ENCODE measurements at regions not wholly inside any gene's neighbourhood (a gene's known extent, or its start where the extent isn't known, plus 50 kb on each side); places are given as distances from the start of the nearest gene placed in this dataset.

- no peak for TF ChIP-seq CTCF (IDR thresholded peaks at IDR 0.05; ENCODE audit: insufficient read depth, low read length, missing control alignments)
- ChIA-PET POLR2A (no interaction called here), CTCF (no interaction called here)
- no peak overlapping the region for H3K4me3 ChIP-seq (ENCODE audit: low read depth, low read length)
- no peak for DNase-seq (ENCODE audit: low read depth, low spot score)
Measured at GRCh38 chr4:23685471-23685870, 204.4 kb downstream of the PPARGC1A start.

DNA sequence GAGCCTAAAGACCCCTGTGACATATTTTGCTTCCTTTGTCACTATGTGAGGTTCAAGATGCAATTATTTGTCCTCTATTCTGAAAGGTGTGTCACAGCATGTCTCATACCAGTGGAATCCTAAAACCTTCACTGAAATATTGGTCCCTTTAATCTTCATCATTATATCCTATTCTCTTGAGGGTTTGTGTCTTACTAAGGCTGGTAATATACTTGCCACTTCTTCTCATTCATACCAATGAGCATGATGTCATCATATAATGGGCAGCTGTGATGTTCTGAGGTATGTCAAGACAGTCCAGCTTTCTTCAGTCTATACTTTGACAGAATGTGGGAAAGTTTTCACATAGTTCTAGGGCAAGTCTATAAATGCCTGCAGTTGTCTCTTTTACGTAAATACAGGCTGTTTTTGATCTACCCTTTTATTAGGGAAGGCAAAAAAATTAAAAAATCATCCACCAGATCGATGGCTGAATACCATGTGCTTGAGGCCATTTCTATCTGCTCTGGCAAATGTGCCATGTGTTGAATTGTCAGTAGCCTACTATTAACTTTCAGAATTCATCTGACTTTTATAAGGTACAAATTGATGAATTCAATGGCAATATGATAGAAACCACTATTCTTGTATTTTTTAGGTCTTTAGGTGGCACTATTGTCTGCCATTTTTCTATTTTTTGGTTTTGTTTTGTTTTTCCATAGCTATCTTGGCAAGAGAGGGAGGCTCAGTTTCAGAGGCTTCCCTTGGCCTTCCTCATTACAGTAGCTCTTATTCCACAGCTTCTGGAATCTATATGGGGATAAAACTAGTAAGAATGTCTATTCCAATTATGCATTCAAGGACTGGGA lies 209.0 kb downstream of the PPARGC1A start:
- no peak for TF ChIP-seq CTCF (IDR thresholded peaks at IDR 0.05; ENCODE audit: insufficient read depth, low read length, missing control alignments)
- no peak overlapping the region for H3K4me3 ChIP-seq (ENCODE audit: low read depth, low read length)
- DNase-seq (ENCODE audit: low read depth, low spot score) = no peak
- ChIA-PET CTCF (interaction anchor here (1.0 kb wide), 1 partner anchor 37 kb away, joined by 3 read pairs; no protein-coding TSS in a partner anchor), POLR2A (no interaction called here)

DNA sequence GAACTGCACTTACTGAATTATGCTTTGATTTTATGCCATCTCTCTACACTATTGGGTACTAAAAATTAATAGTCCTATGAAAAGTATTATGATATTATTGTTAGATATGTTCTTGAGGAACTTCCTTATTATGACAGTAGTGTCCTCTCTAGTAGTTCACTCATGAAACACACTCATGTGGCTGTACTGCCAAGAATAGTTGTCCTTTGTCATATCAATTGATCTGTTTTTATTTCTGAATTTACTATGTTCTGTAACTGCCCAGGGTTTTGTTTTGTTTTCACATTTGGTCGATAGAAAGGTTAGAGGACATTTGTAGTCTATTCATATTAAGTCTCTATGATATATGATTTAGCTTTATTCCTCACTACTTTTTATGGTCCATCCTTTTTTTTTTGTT lies 215.2 kb downstream of the PPARGC1A start:
- no peak overlapping the region for H3K4me3 ChIP-seq (ENCODE audit: low read depth, low read length)
- ChIA-PET POLR2A (no interaction called here), CTCF (no interaction called here)
- TF ChIP-seq CTCF (IDR thresholded peaks at IDR 0.05; ENCODE audit: insufficient read depth, low read length, missing control alignments) = no peak
- DNase-seq (ENCODE audit: low read depth, low spot score) = no peak

GRCh38 chr4:23667659-23668058 lies 222.2 kb downstream of the PPARGC1A start:
- POLR2A ChIA-PET = no interaction called here
- H3K4me3 ChIP-seq (ENCODE audit: low read depth, low read length) = no peak overlapping the region
- CTCF ChIA-PET = no interaction called here
- DNase-seq (ENCODE audit: low read depth, low spot score) = no peak
- no peak for TF ChIP-seq CTCF (IDR thresholded peaks at IDR 0.05; ENCODE audit: insufficient read depth, low read length, missing control alignments)

DNA sequence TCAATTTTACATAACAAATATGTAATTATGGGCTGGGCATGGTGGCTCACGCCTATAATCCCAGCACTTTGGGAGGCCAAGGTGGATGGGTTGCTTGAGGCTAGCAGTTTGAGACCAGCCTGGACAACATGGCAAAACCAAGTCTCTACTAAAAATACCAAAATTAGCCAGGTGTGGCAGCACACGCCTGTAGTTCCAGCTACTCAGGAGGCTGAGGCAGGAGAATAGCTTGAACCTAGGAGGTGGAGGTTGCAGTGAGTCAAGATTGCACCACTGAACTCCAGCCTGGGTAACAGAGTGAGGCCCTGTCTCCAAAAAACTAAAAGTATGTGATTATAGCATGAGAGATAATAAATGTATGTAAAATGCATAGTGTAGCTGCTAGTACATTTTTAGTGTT lies 229.0 kb downstream of the PPARGC1A start:
- TF ChIP-seq CTCF (IDR thresholded peaks at IDR 0.05; ENCODE audit: insufficient read depth, low read length, missing control alignments) = no peak
- no peak for DNase-seq (ENCODE audit: low read depth, low spot score)
- POLR2A ChIA-PET = no interaction called here
- CTCF ChIA-PET = no interaction called here
- no peak overlapping the region for H3K4me3 ChIP-seq (ENCODE audit: low read depth, low read length)

DNA sequence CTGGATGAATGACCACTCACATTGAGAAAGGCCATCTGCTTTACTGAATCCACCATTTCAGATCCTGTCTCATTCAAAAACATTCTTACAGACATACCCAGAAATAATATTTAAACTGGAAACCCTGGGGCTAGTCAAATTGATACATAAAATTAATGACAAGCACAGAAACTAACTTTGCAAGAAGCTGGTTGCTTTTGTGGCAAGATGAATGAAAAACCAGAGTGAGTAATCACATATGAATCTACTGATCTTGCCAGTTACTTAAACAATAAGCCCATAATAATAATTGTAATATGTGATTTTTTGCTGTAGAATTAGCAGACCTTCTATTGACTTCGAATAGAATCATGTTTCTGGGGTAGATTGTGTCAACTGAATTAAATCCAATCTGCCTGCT lies 235.1 kb downstream of the PPARGC1A start:
- no peak for DNase-seq (ENCODE audit: low read depth, low spot score)
- no peak overlapping the region for H3K4me3 ChIP-seq (ENCODE audit: low read depth, low read length)
- ChIA-PET POLR2A (no interaction called here), CTCF (no interaction called here)
- no peak for TF ChIP-seq CTCF (IDR thresholded peaks at IDR 0.05; ENCODE audit: insufficient read depth, low read length, missing control alignments)

All from AG04449 (cell line).